GM19463 (cell line): ENCODE measurements at regions not wholly inside any gene's neighbourhood (a gene's known extent, or its start where the extent isn't known, plus 50 kb on each side); places are given as distances from the start of the nearest gene placed in this dataset.

Source experiments
- ATAC-seq: cut with Tn5 transposase; IDR thresholded peaks from one replicate; pipeline ENCODE4 v1.9.1; 2021; ENCODE audit warnings: mild to moderate bottlenecking, moderate library complexity; ENCODE audit not compliant: unreplicated experiment

DNA sequence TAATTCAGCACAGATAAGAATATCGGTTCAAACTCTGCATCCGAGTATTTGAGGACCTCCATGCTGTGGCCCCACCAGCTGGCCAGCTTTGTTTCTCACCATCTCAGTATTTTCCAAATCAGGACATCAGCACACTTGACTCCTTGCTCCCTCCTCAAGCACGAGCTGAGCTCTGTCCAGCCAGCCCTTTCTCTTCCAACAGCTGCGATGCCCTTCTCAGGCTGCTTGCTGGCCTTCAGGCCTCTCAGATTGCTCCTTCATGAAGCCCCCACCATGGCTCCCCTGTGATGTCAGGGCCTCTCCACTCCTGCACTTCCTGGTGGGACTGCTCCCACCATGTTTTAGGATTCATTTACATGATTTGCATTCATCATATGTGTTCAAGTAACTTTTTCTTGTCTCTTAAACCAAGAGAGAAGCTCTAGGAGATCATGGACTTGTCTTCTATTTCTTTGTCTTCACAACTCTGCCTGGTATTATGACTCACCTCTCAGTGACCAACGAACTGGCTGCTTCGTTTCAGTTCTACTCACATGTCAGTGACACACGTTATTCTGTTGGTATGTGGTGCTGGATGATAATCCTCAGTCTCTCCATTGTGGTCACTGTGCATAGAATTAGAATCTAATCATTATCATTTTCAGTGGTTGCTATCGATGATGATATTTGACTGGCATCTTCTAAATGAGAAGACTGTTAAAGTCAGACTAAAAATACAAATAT, 471.7 kb downstream of the EFNB2 start:
- ATAC-seq: no peak

DNA sequence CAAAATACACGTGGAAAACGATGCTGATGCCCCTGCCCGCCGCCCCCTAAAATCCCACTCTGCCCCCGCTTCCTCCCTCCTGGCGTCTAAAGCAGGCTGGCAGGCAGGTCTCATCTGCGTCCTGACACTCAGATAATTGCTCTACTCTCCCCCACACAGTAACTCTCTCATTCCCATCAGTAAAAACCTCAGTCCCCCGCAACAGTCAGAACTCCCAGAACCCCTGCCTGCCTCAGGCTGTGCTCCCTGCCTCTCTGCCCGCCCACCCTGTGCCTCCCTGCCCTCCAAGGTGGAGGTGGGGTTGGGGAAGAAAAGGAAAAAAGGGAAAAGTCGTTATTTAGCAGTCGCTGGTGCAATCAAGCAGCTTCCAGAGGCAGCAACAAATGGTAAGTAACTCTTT, 473.7 kb downstream of the EFNB2 start:
- no peak for ATAC-seq

DNA sequence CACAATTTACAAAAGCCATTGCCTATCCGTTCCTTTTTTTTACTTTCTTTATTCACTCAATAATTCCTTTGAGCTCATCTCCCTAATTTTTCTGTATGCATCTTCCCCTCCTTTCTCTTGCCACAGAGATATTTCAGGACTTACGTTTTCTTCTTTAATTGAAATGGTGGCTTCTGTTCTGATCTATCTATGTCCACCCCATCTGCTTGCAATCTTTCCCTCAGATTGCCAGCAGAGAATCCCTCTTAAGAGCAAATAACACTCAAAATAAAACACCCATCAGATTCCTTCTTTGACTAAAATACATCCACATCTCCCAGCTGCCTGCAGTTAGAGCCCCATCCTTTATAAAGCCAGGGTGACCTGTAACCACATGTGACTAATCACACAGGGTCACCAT, 478.6 kb downstream of the EFNB2 start:
- no peak for ATAC-seq

DNA sequence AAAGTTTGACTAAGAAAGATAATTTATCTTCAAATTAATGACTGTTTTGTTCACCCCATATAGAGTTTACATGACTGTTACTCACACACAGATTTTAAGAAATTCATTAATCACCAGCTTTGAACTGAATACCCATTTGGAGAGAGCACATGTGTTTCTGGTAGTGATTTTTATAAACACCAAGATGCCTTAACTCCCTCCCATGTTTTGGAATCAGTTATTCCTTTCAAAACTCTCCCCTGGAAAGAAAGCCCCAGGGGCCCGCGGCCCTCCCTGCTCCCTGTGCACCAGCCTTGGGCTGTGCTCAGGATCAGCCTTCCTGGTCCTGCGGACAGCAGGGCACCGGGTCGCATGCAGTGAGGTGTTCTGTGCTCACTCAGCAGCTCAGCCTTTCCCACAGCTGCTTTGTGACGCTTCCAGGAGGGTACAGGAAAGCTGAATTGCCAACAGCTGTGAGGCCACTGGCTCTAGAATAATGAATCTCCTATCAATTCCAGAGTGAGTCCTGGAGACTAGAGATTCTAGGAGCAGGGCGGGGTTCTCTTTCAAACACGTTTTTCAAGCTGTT, 483.2 kb downstream of the EFNB2 start:
- no peak for ATAC-seq

DNA sequence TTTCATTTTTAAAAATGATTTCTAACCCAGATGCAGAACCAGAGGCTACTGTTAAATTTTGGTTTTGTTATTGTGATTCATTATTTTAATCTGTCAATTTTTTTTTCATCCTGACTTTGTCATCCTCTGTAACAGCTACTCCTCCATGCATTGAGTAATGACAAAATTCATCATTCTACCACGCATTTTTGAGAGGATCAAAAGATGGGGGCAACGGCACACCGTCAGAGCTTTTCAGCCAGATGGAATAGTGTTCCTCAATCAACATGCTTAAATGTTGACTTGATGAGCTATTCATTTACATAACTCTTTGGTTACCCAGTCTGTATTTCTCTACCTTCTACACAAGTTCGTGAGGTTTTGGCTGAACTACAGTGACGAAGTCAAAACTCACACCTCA, 486.3 kb downstream of the EFNB2 start:
- no peak for ATAC-seq

DNA sequence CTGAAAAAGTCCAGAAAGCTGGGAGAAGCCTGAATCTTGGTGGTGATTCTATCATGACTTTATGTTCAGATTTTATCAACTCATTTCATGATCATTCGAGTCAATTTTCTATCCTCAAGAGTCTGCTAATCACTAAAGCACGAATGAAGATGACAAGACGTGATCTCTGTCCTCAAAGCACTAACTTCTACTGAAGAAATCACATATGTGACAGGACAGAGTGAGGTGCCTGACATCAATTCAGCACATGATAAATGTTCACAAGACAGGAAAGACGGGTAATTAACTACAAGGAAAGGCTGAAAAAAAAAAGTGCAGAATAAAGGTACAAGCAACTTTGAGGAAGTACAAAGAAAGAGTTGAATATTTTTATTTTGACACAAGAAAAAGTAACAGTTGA, 487.1 kb downstream of the EFNB2 start:
- no peak for ATAC-seq

DNA sequence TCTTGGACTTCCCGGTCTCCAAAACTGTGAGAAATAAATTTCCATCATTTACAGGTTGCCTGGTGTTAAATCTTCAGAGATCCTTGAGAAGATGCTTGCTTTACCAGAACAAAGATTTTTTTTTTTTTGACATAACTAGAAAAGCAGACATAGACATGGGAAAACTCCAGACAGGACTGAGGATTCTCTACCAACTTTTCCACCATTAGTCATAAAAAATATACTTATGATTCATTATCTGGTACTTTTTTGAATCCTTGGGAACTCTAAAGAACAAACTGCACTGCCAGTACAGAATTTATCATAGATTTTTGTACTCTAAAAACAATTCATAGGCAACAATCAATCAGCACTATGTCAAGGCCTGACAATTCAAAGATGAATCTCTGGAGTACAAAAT, 487.6 kb downstream of the EFNB2 start:
- ATAC-seq: no peak

DNA sequence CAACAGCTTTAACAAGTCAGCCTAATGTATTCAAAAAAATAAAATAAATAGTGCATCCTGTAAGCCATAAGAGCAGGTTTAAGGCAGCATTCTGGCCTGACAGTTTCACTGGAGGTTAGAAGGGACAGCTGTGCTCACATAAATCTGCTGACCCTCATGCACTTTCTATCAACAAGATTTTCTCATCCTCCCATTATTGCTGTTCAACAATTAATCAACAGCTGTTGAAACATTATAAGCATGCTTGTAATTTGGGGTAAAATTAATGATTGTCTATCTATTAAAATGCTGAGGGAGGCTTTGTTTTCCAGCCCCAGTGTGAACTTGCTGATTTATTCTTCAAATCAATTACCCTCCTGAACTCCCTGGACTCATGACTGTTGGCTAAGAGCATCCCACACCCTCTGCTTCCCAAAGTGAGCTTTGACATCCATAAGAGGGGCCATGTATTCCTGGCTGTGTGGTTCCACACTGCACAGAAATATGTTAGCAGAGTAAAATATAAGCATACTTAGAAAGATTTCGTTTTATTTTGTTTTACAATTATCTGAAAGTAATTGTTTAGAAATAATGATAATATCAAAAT, 492.4 kb downstream of the EFNB2 start:
- no peak for ATAC-seq

DNA sequence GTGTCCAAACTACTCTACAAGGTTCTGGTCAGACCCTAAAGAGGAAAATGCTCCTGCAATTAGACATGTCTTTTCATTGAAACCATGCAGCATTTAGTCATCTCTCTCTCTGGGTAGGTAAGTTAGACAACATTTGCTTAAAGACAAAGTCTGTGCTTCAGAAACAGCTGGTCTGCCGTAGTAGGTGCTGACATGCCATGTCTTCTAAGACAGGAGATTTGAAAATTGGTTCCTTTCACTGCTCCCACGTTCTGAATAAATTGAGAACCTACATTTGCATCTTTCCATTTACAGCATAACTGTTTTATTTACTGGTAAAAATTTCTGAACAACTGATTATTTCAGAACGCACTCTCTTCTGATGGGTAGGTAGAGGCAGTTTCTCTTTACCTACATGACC, 494.0 kb downstream of the EFNB2 start:
- no peak for ATAC-seq

DNA sequence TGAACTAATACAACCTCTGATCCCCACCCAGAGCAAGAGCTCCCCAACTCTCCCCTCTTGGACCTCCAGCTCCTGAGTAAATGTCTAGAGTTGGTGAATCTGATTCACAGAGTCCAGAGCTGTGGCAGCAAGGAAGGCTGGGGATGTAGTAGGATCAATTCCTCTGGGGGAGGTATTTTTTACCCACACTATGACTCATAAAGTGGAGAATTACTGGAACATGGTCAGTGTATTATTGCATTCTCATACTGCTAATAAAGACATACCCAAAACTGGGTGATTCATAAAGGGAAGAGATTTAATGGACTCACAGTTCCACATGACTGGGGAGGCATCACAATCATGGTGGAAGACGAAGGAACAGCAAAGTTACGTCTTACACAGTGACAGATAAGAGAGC, 496.7 kb downstream of the EFNB2 start:
- no peak for ATAC-seq

DNA sequence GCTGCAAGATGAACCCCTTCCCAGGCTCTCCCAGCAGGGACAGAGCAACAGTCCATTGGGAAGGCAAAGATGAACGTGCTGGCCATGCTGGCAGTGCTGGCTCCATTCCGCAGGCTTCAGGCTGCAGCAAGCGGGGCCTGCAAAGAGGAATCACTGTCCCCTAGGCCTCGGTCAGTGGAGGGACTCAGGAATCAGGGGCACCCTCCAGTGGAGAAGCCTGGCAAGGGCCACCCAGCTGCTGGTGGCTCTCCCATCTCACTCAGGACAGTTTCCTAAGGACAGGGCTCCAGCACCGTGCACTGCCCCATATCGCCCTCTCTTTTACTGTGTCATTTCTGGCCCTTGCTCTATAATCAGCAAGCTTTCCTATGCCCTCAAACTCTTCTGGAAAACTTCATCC, 498.6 kb downstream of the EFNB2 start:
- no peak for ATAC-seq

DNA sequence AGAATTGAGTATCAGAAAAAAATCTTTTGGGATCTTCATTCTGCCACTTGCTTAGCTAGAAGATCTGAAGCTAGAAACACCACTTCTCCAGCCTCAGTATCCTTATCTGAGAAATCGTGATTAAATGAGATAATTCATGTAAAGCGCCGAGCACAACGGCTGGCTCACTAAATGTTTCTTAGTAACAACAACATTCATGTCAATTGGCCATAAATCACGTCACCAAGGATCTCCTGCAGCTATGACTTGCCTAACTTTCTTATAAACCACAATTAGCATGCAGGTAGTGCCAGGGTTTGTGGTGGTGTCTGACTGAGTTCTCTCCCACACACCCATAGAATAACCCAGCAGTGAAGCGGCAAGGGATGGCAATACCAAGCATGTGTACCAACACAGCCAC, 501.3 kb downstream of the EFNB2 start:
- ATAC-seq: no peak

DNA sequence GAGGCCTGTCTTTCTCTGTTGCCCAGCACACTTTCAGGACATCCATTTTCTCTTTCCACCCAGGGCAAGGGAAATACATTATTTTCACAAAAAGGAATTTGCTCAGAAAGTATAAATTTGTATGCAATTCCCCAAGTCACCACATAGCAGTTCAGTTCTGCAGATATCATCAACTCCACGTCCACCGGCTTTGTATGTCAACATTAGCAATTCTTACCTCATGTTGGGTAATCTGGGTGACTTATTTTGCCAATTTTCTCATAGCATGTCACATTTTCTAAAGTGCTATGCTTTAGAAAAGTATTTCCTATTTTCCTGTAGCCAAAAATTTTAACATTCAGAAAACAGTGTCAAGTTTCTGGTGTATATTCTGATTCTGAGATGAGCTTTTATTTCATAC, 501.8 kb downstream of the EFNB2 start:
- ATAC-seq: no peak

DNA sequence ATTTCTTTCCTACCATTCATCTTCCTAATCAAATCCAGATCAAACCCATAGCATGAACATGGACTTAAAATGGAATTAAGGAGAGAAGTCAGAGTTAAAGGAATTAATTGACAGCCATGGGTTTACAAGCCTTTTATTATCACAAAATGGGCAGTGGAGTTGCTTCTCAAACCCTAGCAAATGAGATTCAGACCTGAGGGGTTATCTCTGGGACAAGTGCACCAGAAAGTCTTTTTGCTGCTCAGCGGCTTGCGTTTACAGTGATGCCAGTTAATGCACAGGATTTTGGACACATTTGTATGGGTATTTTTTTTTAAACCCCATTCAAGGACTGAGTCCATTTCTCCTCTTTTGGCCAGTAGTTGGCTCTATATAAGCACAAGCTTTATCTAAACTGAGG, 503.0 kb downstream of the EFNB2 start:
- ATAC-seq: no peak

DNA sequence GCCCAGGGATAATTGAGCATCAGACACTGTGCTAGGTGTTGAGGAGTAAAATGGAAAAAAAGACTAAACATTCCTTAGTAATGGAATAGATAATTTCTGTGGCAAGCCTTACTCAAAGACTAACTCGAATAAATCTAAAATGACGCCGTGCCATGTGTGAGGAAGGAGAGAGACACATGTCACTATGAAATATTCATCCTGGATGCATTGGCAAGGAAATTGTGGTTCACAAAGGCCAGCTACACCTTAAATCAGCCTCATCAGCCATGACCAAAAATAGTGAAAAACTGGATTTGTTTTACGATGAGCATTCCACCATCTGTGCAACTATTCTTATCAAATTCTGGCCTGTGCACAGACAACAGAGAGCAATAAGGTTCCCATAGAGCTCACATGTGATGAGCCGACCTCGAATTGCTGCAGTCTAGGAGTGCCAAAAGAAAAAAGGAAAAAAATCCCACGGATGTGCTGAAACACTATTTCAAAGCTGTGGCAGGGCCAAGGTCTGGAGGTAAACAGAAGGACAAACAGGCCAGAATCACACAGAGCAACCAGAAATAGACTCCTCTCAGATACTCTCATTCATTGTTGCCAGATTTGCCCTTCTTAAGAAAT, 505.7 kb downstream of the EFNB2 start:
- no peak for ATAC-seq

DNA sequence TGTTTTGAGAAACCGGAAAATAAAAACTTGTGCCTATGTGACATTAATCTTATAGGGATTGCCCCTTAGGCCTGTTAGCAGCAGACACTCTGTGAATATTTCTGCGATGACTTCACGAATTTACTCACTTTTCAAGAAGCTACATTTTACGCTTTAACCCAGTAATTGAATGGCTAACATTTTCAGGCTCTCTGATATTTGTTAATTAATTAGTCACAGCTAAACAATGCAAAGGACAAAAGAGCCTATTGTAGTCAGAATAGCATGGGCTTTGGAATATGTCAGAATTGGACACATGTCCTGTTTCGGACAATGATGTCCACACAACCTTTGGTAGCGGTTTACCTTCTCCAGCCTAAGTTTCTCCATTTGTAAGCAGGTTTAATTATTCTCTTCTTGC, 506.6 kb downstream of the EFNB2 start:
- ATAC-seq: no peak

DNA sequence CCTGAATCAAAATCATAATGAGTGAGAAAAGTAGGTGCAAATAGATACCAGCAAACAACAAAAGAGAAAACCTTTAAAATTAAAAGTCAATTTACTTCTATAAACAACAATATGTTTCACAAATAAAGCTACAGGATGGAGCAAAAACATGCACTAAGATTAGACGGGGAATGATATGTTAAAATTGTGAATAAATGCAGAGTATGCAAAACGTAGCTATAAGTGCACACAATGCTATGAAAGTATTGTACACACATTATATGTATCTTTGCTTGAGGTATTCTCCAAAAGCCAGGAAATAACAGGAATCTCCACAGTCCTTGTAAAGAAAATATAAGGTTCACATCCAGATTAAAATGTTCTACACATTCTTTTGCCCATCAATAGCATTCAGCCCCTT, 523.9 kb downstream of the EFNB2 start:
- ATAC-seq: no peak

DNA sequence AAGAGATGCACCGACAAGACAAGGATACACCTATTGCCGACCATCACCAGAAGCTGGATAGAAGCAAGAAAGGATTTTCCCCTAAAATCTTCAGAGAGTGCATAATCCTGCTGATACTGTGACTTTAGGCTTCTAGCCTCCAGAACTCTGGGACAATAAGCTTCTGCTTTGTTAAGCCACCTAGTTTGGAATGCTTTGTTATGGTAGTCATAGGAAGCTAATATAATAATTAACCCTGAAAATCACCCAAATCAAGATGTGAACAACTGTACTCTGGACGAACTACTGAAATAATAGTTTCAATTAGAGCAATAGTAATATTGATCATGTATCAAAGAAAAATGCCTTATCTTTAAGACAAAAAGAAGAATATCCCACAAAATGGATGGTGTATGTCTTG, 524.6 kb downstream of the EFNB2 start:
- ATAC-seq: no peak

DNA sequence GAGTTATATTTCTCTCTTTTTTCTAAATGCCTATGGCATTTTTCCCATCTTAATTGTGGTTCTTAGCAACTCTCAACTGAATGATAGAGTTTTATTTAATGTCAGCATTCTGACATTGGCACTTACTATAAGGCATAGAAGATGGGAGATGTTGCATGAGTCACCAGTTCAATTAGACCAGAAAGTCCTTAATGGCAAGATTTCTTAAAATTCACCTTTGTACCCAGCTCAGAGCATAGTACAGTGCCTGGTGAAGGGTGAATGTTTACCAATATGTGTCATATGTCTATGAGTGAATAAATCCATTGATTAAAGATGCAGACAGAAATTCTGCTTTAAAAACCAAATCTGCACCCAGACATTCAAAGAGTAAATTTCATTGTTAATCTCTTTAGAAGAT, 526.9 kb downstream of the EFNB2 start:
- ATAC-seq: no peak

DNA sequence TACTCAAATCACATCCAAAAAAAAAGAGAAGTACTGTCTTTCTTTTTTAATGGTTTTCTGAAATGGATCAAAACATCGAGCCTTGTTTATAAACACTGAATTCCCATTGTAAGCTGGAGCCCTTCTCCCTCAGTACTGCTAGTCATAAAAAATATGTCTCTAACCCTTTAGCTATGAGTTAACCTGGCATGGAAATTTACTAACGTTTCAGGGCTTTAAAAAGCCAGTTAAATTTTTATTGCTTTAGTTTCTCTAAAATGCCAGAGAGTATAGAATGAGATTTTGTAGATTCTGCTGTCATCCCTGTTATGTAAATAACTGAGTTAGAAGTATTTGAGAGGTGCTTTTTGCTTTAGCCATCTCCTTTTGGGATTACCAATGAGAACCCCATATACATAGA, 528.3 kb downstream of the EFNB2 start:
- no peak for ATAC-seq

DNA sequence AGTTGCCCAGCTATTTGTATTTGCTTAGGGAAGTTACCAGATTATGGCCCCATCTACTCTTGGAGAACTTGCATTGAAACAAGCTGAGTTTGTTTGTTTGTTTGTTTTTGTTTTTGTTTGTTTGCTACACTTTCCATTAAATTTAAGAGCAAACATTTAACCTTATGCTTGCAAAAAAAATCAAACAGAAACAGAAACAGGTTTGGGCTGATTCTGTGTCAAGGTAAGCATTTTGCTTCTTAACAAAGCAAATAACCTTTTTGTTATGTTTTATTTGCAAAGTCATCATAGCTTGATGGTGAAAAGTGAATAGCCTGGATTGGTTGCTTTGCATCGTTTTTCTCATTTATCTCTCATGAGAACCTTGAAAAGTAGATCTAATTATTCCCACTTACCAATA, 531.8 kb downstream of the EFNB2 start:
- ATAC-seq: no peak

DNA sequence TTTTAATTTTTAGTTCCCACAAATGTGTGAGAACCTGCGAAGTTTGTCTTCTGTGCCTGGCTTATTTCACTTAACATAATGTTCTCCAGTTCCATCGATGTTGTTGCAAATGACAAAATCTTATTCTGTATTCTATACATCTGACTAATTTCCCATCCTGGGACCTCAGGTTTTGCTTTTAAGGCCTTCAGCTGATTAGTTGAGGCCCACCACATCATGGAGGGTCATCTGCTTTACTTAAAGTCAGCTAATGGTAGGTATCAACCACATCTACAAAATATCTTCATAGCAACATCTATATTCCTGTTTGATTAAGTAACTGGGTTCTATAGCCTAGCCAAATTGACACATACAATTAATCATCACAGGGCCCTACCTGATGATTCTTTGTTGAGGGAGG, 534.0 kb downstream of the EFNB2 start:
- no peak for ATAC-seq
